HCT116 (cell line): ENCODE measurements at regions not wholly inside any gene's neighbourhood (a gene's known extent, or its start where the extent isn't known, plus 50 kb on each side); places are given as distances from the start of the nearest gene placed in this dataset.

ENCODE experiments used
- ATAC-seq: fragments of 200-7000 bp; cut with Tn5 transposase; 2 replicates; pipeline ENCODE4 v1.9.1; 2020; ENCODE audit warnings: mild to moderate bottlenecking, moderate library complexity
- BruUV-seq: library from RNA; stranded (reverse); fragments of 400-500 nt; replicated peaks from 2 replicates; lab custom pipeline; 2021; lab: Mats Ljungman, UMichigan
- CTCF ChIA-PET: fragments of 300-600 bp; sonication (Branson Sonifier 250); formaldehyde crosslinking; loops from one replicate; lab custom pipeline; 2021; ENCODE audit warnings: antibody characterized with exemption; lab: Charles Lee
- POLR2A ChIA-PET: fragments of 300-600, 350-600 bp; sonication (Branson Sonifier 250); formaldehyde crosslinking; loops from one replicate; lab custom pipeline; 2021; ENCODE audit warnings: antibody characterized with exemption; lab: Charles Lee
- RAD21 ChIA-PET, 2 experiments: fragments of 300-600 bp; sonication (Branson Sonifier 250); formaldehyde crosslinking; loops; one replicate each; lab custom pipeline; 2023; ENCODE audit warnings: low total read pairs in 2 of 2; ENCODE audit not compliant: uncharacterized antibody in 2 of 2, unreplicated experiment in 2 of 2, low non-redundant PET in 1 of 2; lab: Charles Lee
- DNase-seq: peaks from one replicate; pipeline ENCODE4 v3.0.0-alpha.2; 2010; ENCODE audit warnings: low read depth, low spot score
- H2AFZ ChIP-seq: fragments of 200-600 bp; shearing (Covaris generic), sonication (generic); 2 replicates; pipeline ENCODE4 v1.6.1; 2017; ENCODE audit warnings: low read depth, mixed run types, mixed read lengths, antibody characterized with exemption, low read length; ENCODE audit not compliant: poor library complexity, severe bottlenecking
- H3K27ac ChIP-seq: 2 replicates; pipeline ENCODE4 v1.5.1; 2012; ENCODE audit warnings: low read depth, low read length
- H3K27me3 ChIP-seq: fragments of 200-600 bp; sonication (generic); 2 replicates; pipeline ENCODE4 v1.6.1; 2016; ENCODE audit warnings: mixed run types, low read length, mixed read lengths; ENCODE audit not compliant: insufficient read depth
- H3K36me3 ChIP-seq, 2 experiments: fragments of 200-500 bp in 1 of 2; fragments of 200-600 bp in 1 of 2; sonication (Bioruptor generic) in 1 of 2; sonication (generic) in 1 of 2; 2 replicates each; pipeline versions ENCODE4 v1.5.1 to v1.6.1; 2014 to 2016; ENCODE audit warnings: low read length in 2 of 2, inconsistent platforms in 1 of 2, mixed read lengths in 1 of 2, mixed run types in 1 of 2; ENCODE audit not compliant: insufficient read depth in 2 of 2, control insufficient read depth in 1 of 2
- H3K4me1 ChIP-seq, 2 experiments: fragments of 200-600 bp in 1 of 2; sonication (generic) in 1 of 2; 2 replicates each; pipeline versions ENCODE4 v1.5.1 to v1.6.1; 2012 to 2017; ENCODE audit warnings: low read length in 2 of 2, inconsistent platforms in 1 of 2, mild to moderate bottlenecking in 1 of 2, mixed read lengths in 1 of 2, mixed run types in 1 of 2, moderate library complexity in 1 of 2; ENCODE audit not compliant: insufficient read depth in 2 of 2, control insufficient read depth in 1 of 2
- H3K4me2 ChIP-seq: fragments of 200-600 bp; sonication (generic); 2 replicates; pipeline ENCODE4 v1.6.1; 2017; ENCODE audit warnings: mixed run types, low read length, mixed read lengths
- H3K4me3 ChIP-seq, 2 experiments: fragments of 200-600 bp in 1 of 2; sonication (generic) in 1 of 2; replicated peaks in 1 of 2; 2 replicates each; pipeline ENCODE4 v1.5.1; 2011 to 2016; ENCODE audit warnings: low read length in 2 of 2, control low read depth in 1 of 2, low read depth in 1 of 2, mild to moderate bottlenecking in 1 of 2, mixed read lengths in 1 of 2, mixed run types in 1 of 2
- H3K79me2 ChIP-seq: fragments of 200-600 bp; sonication (generic); 2 replicates; pipeline ENCODE4 v1.6.1; 2017; ENCODE audit warnings: mild to moderate bottlenecking, mixed run types, low read length, moderate library complexity, mixed read lengths; ENCODE audit not compliant: insufficient read depth
- H3K9ac ChIP-seq: fragments of 200-600 bp; sonication (generic); 2 replicates; pipeline ENCODE4 v1.6.1; 2016; ENCODE audit warnings: low read length, mixed read lengths
- H3K9me2 ChIP-seq: fragments of 200-600 bp; sonication (generic), shearing (Covaris generic); 2 replicates; pipeline ENCODE4 v1.6.1; 2017; ENCODE audit warnings: mixed run types, mild to moderate bottlenecking, moderate library complexity; ENCODE audit not compliant: insufficient read depth
- H3K9me3 ChIP-seq, 2 experiments: fragments of 200-500 bp in 1 of 2; fragments of 200-600 bp in 1 of 2; sonication (Bioruptor generic) in 1 of 2; sonication (generic) in 1 of 2; 2 replicates each; pipeline ENCODE4 v1.6.1; 2014 to 2017; ENCODE audit warnings: low read length in 2 of 2, mixed read lengths in 2 of 2, inconsistent platforms in 1 of 2, low read depth in 1 of 2, mild to moderate bottlenecking in 1 of 2, mixed run types in 1 of 2, moderate library complexity in 1 of 2; ENCODE audit not compliant: control insufficient read depth in 1 of 2, insufficient read depth in 1 of 2
- H4K20me1 ChIP-seq: fragments of 200-600 bp; sonication (generic), shearing (Covaris generic); 2 replicates; pipeline ENCODE4 v1.6.1; 2017; ENCODE audit warnings: mixed run types, mild to moderate bottlenecking, moderate library complexity; ENCODE audit not compliant: insufficient read depth
- ATF3 ChIP-seq: IDR thresholded peaks from 2 replicates; pipeline ENCODE4 v1.6.1; 2012
- CTCF ChIP-seq, 3 experiments: fragments of 200-600 bp in 1 of 3; sonication (generic) in 1 of 3; IDR thresholded peaks in 2 of 3; conservative IDR thresholded peaks in 1 of 3; 2 replicates each; pipeline ENCODE4 v1.5.1; 2012 to 2017; ENCODE audit warnings: low read depth in 2 of 3, low read length in 2 of 3, antibody characterized with exemption in 1 of 3, borderline replicate concordance in 1 of 3, control low read depth in 1 of 3, mild to moderate bottlenecking in 1 of 3, mixed read lengths in 1 of 3, mixed run types in 1 of 3, moderate library complexity in 1 of 3; ENCODE audit not compliant: insufficient read depth in 1 of 3
- EGR1 ChIP-seq: IDR thresholded peaks from 2 replicates; pipeline ENCODE4 v1.6.1; 2012; ENCODE audit warnings: low read depth
- ELF1 ChIP-seq: IDR thresholded peaks from 2 replicates; pipeline ENCODE4 v1.6.1; 2012; ENCODE audit warnings: low read depth, borderline replicate concordance
- EZH2phosphoT487 ChIP-seq: fragments of 200-600 bp; IDR thresholded peaks from 2 replicates; pipeline ENCODE4 v1.6.1; 2018; ENCODE audit warnings: antibody characterized with exemption, borderline replicate concordance
- FOSL1 ChIP-seq: IDR thresholded peaks from 2 replicates; pipeline ENCODE4 v1.6.1; 2012; ENCODE audit warnings: low read depth
- JUND ChIP-seq: IDR thresholded peaks from 2 replicates; pipeline ENCODE4 v1.6.1; 2012
- POLR2A ChIP-seq: IDR thresholded peaks from 2 replicates; pipeline ENCODE4 v1.7.0; 2011; ENCODE audit warnings: borderline replicate concordance; ENCODE audit not compliant: insufficient read depth, insufficient read length; ENCODE audit errors: extremely low read depth
- POLR2AphosphoS5 ChIP-seq: IDR thresholded peaks from 2 replicates; pipeline ENCODE4 v1.6.1; 2011; ENCODE audit warnings: mild to moderate bottlenecking, low read depth, low read length, moderate library complexity
- RAD21 ChIP-seq: IDR thresholded peaks from 2 replicates; pipeline ENCODE4 v1.6.1; 2012; ENCODE audit warnings: low read depth, mild to moderate bottlenecking
- REST ChIP-seq: IDR thresholded peaks from 2 replicates; pipeline ENCODE4 v1.6.1; 2012; ENCODE audit warnings: low read depth
- SP1 ChIP-seq: IDR thresholded peaks from 2 replicates; pipeline ENCODE4 v1.6.1; 2012; ENCODE audit warnings: low read depth
- SRF ChIP-seq: IDR thresholded peaks from 2 replicates; pipeline ENCODE4 v1.6.1; 2012; ENCODE audit warnings: low read depth
- YY1 ChIP-seq: IDR thresholded peaks from 2 replicates; pipeline ENCODE4 v1.6.1; 2011; ENCODE audit warnings: low read length, low read depth, moderate library complexity, mild to moderate bottlenecking; ENCODE audit not compliant: insufficient replicate concordance; ENCODE audit errors: extremely low read depth
- ZBTB33 ChIP-seq: IDR thresholded peaks from 2 replicates; pipeline ENCODE4 v1.6.1; 2011; ENCODE audit warnings: mild to moderate bottlenecking, low read length, moderate library complexity; ENCODE audit not compliant: insufficient replicate concordance; ENCODE audit errors: extremely low read depth
- intact Hi-C: fragments of 100-400 bp; cut with micrococcal nuclease; formaldehyde crosslinking; loops from 2 replicates; pipeline ENCODE4 v1.10.0; 2022

- TF ChIP-seq SRF (no peak), CTCF (IDR thresholded peaks at IDR 0.05 in 2 of 3, conservative IDR thresholded peaks at IDR 0.05 in 1 of 3; ENCODE audit: borderline replicate concordance in 1 of 3, insufficient read depth in 1 of 3, low read depth in 2 of 3, low read length in 2 of 3) (no peak), EZH2phosphoT487 (no peak), EGR1 (no peak)
- TF ChIP-seq, all 23 proteins: peak for 0
Measured at GRCh38 chr4:119684463-119684862, 55.9 kb upstream of the PDE5A start (continued).

GRCh38 chr4:119683518-119683917 lies 54.9 kb upstream of the PDE5A start:
- Histone ChIP-seq H3K9me2 (no peaks in the 10 kb centered on the region), H3K27me3 (no peaks in the 10 kb centered on the region), H3K4me1 (no peaks in the 10 kb centered on the region), H3K9me3 (no peaks in the 10 kb centered on the region), H3K36me3 (no peaks in the 10 kb centered on the region), H3K4me2 (no peak overlapping the region), H3K4me3 (no peak overlapping the region), H3K9ac (no peak overlapping the region), H4K20me1 (no peaks in the 10 kb centered on the region), H3K79me2 (no peaks in the 10 kb centered on the region), H2AFZ (no peak overlapping the region), H3K27ac (no peak overlapping the region)
- POLR2A ChIA-PET, result no interaction called here
- RAD21 ChIA-PET, result no interaction called here
- CTCF ChIA-PET, result interaction anchor here (1.1 kb wide), 1 partner anchor 55 kb away, joined by 3 read pairs; the partner anchor contains the start of gene PDE5A
- no TSS peak for BruUV-seq
- ATAC-seq, result no peak
- intact Hi-C loops, result no loop called here
- no peak for DNase-seq
- TF ChIP-seq POLR2AphosphoS5 (no peak), CTCF (IDR thresholded peaks at IDR 0.05 in 2 of 3, conservative IDR thresholded peaks at IDR 0.05 in 1 of 3; ENCODE audit: borderline replicate concordance in 1 of 3, insufficient read depth in 1 of 3, low read depth in 2 of 3, low read length in 2 of 3) (no peak), JUND (no peak), SP1 (no peak), FOSL1 (no peak), REST (no peak), ELF1 (no peak), EZH2phosphoT487 (no peak), ZBTB33 (no peak), YY1 (no peak), POLR2A (no peak), RAD21 (no peak), ATF3 (no peak)
